ENCODE measurements at regions not wholly inside any gene's neighbourhood (a gene's known extent, or its start where the extent isn't known, plus 50 kb on each side); places are given as distances from the start of the nearest gene placed in this dataset.

DNA sequence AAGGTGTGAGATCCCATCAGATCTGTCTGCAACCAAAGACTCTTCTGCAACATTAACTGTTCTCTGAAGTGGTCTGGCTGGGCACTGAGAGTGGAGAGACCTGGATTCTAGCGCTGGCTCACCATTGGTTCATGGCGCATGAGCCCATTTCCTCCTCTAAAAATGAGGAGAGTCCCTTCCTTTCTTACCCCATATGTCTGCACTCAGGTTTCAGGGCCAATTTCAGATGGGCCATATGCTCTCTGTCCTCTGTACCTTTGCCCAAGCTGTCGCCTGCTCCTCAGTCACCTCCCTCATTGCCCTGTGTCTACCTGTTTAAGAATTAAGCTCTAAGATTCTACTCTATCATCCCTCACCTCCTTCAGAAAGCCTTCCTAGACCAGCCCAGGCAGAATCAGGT, 484.7 kb downstream of the INSC start:
- H3K36me3 Mint-ChIP-seq (ENCODE audit: low read depth, unreplicated experiment), result peaks cover 4% of the 10 kb centered on the region
- TF ChIP-seq CTCF (IDR thresholded peaks at IDR 0.05; ENCODE audit: unreplicated experiment), result no peak
- no peaks in the 10 kb centered on the region for H3K4me1 Mint-ChIP-seq (ENCODE audit: unreplicated experiment)
- H3K27ac Mint-ChIP-seq (ENCODE audit: unreplicated experiment), result no peak overlapping the region
- H3K4me3 Mint-ChIP-seq (ENCODE audit: unreplicated experiment), result no peak overlapping the region
- H3K9me3 Mint-ChIP-seq (ENCODE audit: unreplicated experiment), result no peaks in the 10 kb centered on the region
- DNase-seq (ENCODE audit: low spot score), result no peak
- H3K27me3 Mint-ChIP-seq (ENCODE audit: unreplicated experiment), result peaks cover 7% of the 10 kb centered on the region

DNA sequence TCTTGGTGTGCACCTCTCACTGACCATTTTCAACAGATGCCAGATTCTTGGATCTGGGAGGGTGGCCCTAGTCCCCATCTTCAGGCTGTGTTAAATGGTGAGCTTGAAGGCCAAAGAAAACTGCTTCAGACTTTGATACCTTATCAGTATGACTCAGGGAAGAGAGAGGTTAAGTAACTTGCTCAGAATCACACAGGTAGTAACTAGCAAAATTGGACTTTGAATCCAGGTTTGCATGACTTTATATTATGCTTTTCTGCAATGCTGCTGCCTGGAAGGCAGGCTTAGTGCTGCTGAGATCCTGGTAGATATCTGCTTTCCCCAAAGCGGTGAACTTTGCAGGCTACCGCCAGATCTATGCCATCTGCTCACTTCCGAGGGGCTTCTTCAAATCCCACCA, 487.3 kb downstream of the INSC start:
- Mint-ChIP-seq H3K4me3 (ENCODE audit: unreplicated experiment) (no peak overlapping the region), H3K9me3 (ENCODE audit: unreplicated experiment) (no peaks in the 10 kb centered on the region), H3K36me3 (ENCODE audit: low read depth, unreplicated experiment) (no peaks in the 10 kb centered on the region), H3K27me3 (ENCODE audit: unreplicated experiment) (peaks cover 5% of the 10 kb centered on the region), H3K27ac (ENCODE audit: unreplicated experiment) (no peak overlapping the region), H3K4me1 (ENCODE audit: unreplicated experiment) (no peaks in the 10 kb centered on the region)
- no peak for DNase-seq (ENCODE audit: low spot score)
- no peak for TF ChIP-seq CTCF (IDR thresholded peaks at IDR 0.05; ENCODE audit: unreplicated experiment)

DNA sequence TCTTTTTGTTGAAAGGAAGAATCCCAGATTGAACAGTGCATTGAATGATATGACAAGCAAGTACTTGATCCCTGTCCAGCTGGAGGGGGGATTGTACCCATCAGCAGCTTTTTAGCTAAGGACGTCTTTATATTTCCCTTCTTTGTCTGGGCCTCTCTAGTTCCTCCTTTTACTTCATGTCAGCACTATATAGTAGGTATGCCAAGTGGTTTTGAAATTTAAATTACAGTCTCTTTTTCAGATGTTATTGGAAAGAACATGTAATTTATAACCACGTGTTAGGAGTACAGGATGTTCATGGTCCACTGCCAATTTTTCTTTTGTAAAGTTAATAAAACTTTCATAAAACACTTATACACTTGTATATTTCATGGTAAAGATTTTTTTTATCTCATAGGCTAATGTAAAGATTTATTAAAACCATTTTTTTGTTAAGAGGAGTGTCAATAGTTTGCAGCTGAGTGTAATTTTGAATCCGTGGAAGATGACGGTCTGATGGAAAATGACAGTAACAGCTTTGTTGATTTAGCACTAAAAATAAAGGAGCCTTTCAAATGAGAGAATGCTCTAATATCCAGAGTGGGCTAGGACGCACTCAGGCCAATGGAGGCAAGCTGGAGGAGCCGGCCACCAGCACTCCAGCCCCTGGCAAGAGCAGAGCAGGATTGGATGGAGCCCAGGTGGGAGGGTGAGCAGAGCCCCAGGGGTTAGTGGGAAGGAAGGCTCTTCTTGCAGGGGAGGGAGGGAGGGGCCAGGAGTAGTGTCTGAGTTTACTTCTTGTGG, 488.3 kb downstream of the INSC start:
- H3K9me3 Mint-ChIP-seq (ENCODE audit: unreplicated experiment), result no peaks in the 10 kb centered on the region
- TF ChIP-seq CTCF (IDR thresholded peaks at IDR 0.05; ENCODE audit: unreplicated experiment), result no peak
- H3K36me3 Mint-ChIP-seq (ENCODE audit: low read depth, unreplicated experiment), result no peaks in the 10 kb centered on the region
- DNase-seq (ENCODE audit: low spot score), result no peak
- H3K27ac Mint-ChIP-seq (ENCODE audit: unreplicated experiment), result no peak overlapping the region
- no peak overlapping the region for H3K4me3 Mint-ChIP-seq (ENCODE audit: unreplicated experiment)
- peaks cover 5% of the 10 kb centered on the region for H3K27me3 Mint-ChIP-seq (ENCODE audit: unreplicated experiment)
- no peaks in the 10 kb centered on the region for H3K4me1 Mint-ChIP-seq (ENCODE audit: unreplicated experiment)

DNA sequence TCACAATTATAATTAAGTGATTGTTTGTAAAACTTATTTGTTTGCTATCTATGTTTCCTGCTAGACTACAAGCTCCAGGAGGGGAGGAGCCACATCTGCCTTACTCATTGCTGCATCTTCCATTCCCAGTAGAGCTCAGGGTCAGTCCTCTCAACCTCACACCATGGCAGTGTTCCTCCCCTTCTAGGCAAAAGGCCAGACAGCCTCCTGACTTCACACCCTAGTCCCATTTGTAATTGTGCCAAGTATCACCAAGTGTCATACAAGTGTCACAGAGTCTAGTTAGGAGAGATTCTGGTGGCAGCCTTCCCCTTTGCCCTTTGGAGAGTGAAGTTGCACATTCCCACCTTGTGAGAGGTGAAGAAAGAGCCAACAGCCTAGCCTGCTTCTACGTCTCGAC, 490.4 kb downstream of the INSC start:
- DNase-seq (ENCODE audit: low spot score), result no peak
- Mint-ChIP-seq H3K36me3 (ENCODE audit: low read depth, unreplicated experiment) (no peaks in the 10 kb centered on the region), H3K4me3 (ENCODE audit: unreplicated experiment) (no peak overlapping the region)

More for the DNA sequence above, 490.4 kb downstream of the INSC start:
- Mint-ChIP-seq H3K27ac (ENCODE audit: unreplicated experiment) (no peak overlapping the region), H3K4me1 (ENCODE audit: unreplicated experiment) (no peaks in the 10 kb centered on the region), H3K27me3 (ENCODE audit: unreplicated experiment) (peaks cover 2% of the 10 kb centered on the region), H3K9me3 (ENCODE audit: unreplicated experiment) (no peaks in the 10 kb centered on the region)
- TF ChIP-seq CTCF (IDR thresholded peaks at IDR 0.05; ENCODE audit: unreplicated experiment), result no peak
